Gastrocnemius medialis (tissue), 4 donors: ENCODE measurements at regions not wholly inside any gene's neighbourhood (a gene's known extent, or its start where the extent isn't known, plus 50 kb on each side); places are given as distances from the start of the nearest gene placed in this dataset.

Experiments used
- CTCF ChIP-seq, 5 experiments: fragments of 450-650 bp in 3 of 5; fragments of 200-600 bp in 2 of 5; sonication (generic) in 2 of 5; IDR thresholded peaks in 4 of 5; conservative IDR thresholded peaks in 1 of 5; 1 replicate in 4 of 5; 2 replicates in 1 of 5; pipeline ENCODE4 v1.5.1; 2016 to 2019; ENCODE audit warnings: antibody characterized with exemption in 5 of 5, mild to moderate bottlenecking in 3 of 5, moderate library complexity in 3 of 5
- POLR2A ChIP-seq, 2 donors: fragments of 450-650 bp; IDR thresholded peaks; one replicate each; pipeline ENCODE4 v1.6.1; 2017; ENCODE audit warnings: antibody characterized with exemption in 2 of 2, mild to moderate bottlenecking in 2 of 2, moderate library complexity in 2 of 2

- no peak for TF ChIP-seq CTCF (IDR thresholded peaks at IDR 0.05 in 4 of 5, conservative IDR thresholded peaks at IDR 0.05 in 1 of 5)
- no peak for TF ChIP-seq POLR2A (IDR thresholded peaks at IDR 0.05)
These were observed 90.7 kb upstream of the KL start for GRCh38 chr13:32925506-32925905.
